ENCODE measurements at regions not wholly inside any gene's neighbourhood (a gene's known extent, or its start where the extent isn't known, plus 50 kb on each side); places are given as distances from the start of the nearest gene placed in this dataset.

DNA sequence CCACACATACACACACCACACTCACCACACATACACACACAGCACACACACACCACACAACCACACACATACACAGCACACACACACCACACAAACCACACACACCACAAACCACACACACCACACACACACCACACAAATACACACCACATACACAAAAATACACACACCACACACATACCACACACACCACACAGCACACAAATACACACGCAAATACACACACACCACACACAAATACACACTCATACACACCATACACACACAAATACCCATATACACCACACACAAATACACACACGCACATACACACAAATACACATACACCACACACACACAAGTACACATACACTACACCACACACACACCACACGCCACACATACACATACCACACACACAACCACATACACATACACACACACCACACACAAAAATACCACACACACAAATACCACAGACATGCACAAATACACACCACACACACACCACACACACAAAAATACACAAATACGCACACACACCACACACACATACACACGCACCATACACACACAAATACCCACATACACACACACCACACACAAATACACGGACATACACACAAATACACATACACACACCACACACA lies 134.6 kb upstream of the TWIST2 start:
- H4K20me1 ChIP-seq (ENCODE audit: control insufficient read depth, insufficient read depth, low read length, poor library complexity, severe bottlenecking): no peaks in the 10 kb centered on the region
- no peak overlapping the region for H3K27ac ChIP-seq (ENCODE audit: low read length in 2 of 2)
- Mint-ChIP-seq H3K27me3 (peaks cover 19% of the 10 kb centered on the region), H3K27ac (no peak overlapping the region), H3K9me3 (ENCODE audit: insufficient read depth) (no peaks in the 10 kb centered on the region), H3K4me1 (no peaks in the 10 kb centered on the region), H3K4me3 (no peak overlapping the region)
- no peak overlapping the region for H3K4me3 ChIP-seq (ENCODE audit: control extremely low read depth in 1 of 5, extremely low read depth in 1 of 5, insufficient read depth in 1 of 5, low read depth in 2 of 5, low read length in 4 of 5)
- DNase-seq (no peak), ATAC-seq (ENCODE audit: low read depth) (no peak)
- peaks cover 0 to 5% (median 1%) of the 10 kb centered on the region in 4 experiments for H3K27me3 ChIP-seq (replicated peaks in 1 of 4; ENCODE audit: control extremely low read depth in 1 of 4, control insufficient read depth in 3 of 4, insufficient read depth in 4 of 4, low read length in 3 of 4)
- H3K4me1 ChIP-seq (ENCODE audit: control insufficient read depth in 2 of 2, insufficient read depth in 2 of 2, low read length in 2 of 2): no peaks in the 10 kb centered on the region
- intact Hi-C loops (cut with micrococcal nuclease): no loop called here
- 95% methylated on average over 6 of the region's 6 CpGs for WGBS (ENCODE audit: insufficient coverage)
- ChIA-PET CTCF (no interaction called here), POLR2A (no interaction called here)
- no peak overlapping the region for H3K4me2 ChIP-seq (replicated peaks; ENCODE audit: low read depth, low read length, poor library complexity, severe bottlenecking)
- no peaks in the 10 kb centered on the region for H3K79me2 ChIP-seq (ENCODE audit: control insufficient read depth, insufficient read depth, low read length)
- peaks cover 0 to 18% (median 0%) of the 10 kb centered on the region in 3 donors for H3K9me3 ChIP-seq (ENCODE audit: control extremely low read depth in 1 of 3, control insufficient read depth in 2 of 3, insufficient read depth in 1 of 3, low read length in 2 of 3)
- H3K36me3 ChIP-seq (replicated peaks in 1 of 2; ENCODE audit: control extremely low read depth in 1 of 2, control insufficient read depth in 1 of 2, extremely low read depth in 1 of 2, insufficient read depth in 2 of 2, low read length in 1 of 2): no peaks in the 10 kb centered on the region
- no peak overlapping the region for H3K9ac ChIP-seq (ENCODE audit: low read length)
- TF ChIP-seq EZH2 (IDR thresholded peaks at IDR 0.05; ENCODE audit: borderline replicate concordance, insufficient read depth, low read depth, low read length, poor library complexity, severe bottlenecking): no peak
- TF ChIP-seq CTCF (IDR thresholded peaks at IDR 0.05): no peak
- H2AFZ ChIP-seq (ENCODE audit: insufficient read depth, low read depth, low read length, poor library complexity, severe bottlenecking): no peak overlapping the region

GRCh38 chr2:238714038-238714528 lies 133.8 kb upstream of the TWIST2 start:
- TF ChIP-seq EZH2 (IDR thresholded peaks at IDR 0.05; ENCODE audit: borderline replicate concordance, insufficient read depth, low read depth, low read length, poor library complexity, severe bottlenecking) (no peak), CTCF (IDR thresholded peaks at IDR 0.05) (no peak)
- Histone ChIP-seq H3K9ac (ENCODE audit: low read length) (no peak overlapping the region), H2AFZ (ENCODE audit: insufficient read depth, low read depth, low read length, poor library complexity, severe bottlenecking) (no peak overlapping the region), H3K4me3 (ENCODE audit: control extremely low read depth in 1 of 5, extremely low read depth in 1 of 5, insufficient read depth in 1 of 5, low read depth in 2 of 5, low read length in 4 of 5) (no peak overlapping the region), H3K4me1 (ENCODE audit: control insufficient read depth in 2 of 2, insufficient read depth in 2 of 2, low read length in 2 of 2) (no peaks in the 10 kb centered on the region), H3K79me2 (ENCODE audit: control insufficient read depth, insufficient read depth, low read length) (no peaks in the 10 kb centered on the region), H3K36me3 (replicated peaks in 1 of 2; ENCODE audit: control extremely low read depth in 1 of 2, control insufficient read depth in 1 of 2, extremely low read depth in 1 of 2, insufficient read depth in 2 of 2, low read length in 1 of 2) (no peaks in the 10 kb centered on the region), H3K27ac (ENCODE audit: low read length in 2 of 2) (no peak overlapping the region), H4K20me1 (ENCODE audit: control insufficient read depth, insufficient read depth, low read length, poor library complexity, severe bottlenecking) (no peaks in the 10 kb centered on the region), H3K27me3 (replicated peaks in 1 of 4; ENCODE audit: control extremely low read depth in 1 of 4, control insufficient read depth in 3 of 4, insufficient read depth in 4 of 4, low read length in 3 of 4) (peaks cover 0 to 5% (median 1%) of the 10 kb centered on the region in 4 experiments), H3K4me2 (replicated peaks; ENCODE audit: low read depth, low read length, poor library complexity, severe bottlenecking) (no peak overlapping the region), H3K9me3 (ENCODE audit: control extremely low read depth in 1 of 3, control insufficient read depth in 2 of 3, insufficient read depth in 1 of 3, low read length in 2 of 3) (peaks cover 0 to 18% (median 0%) of the 10 kb centered on the region in 3 donors)
- intact Hi-C loops (cut with micrococcal nuclease): no loop called here
- 78% methylated on average over 9 of the region's 9 CpGs for WGBS (ENCODE audit: insufficient coverage)
- H3K4me1 Mint-ChIP-seq: no peaks in the 10 kb centered on the region
- no peaks in the 10 kb centered on the region for H3K9me3 Mint-ChIP-seq (ENCODE audit: insufficient read depth)
- H3K4me3 Mint-ChIP-seq: no peak overlapping the region
- CTCF ChIA-PET: no interaction called here
- DNase-seq (no peak), ATAC-seq (ENCODE audit: low read depth) (no peak)
- POLR2A ChIA-PET: no interaction called here
- H3K27ac Mint-ChIP-seq: no peak overlapping the region
- peaks cover 15% of the 10 kb centered on the region for H3K27me3 Mint-ChIP-seq

Data from B cell (primary cell).